T-helper 1 cell treated with Interleukin-12 subunit alpha and Interleukin-12 subunit beta and Interleukin-4 antibody, amounts not matched to agents 30 μg/mL and 1 μg/mL, for 36 hours (primary cell): ENCODE measurements at regions not wholly inside any gene's neighbourhood (a gene's known extent, or its start where the extent isn't known, plus 50 kb on each side); places are given as distances from the start of the nearest gene placed in this dataset.

ENCODE experiments used
- H3K27ac Mint-ChIP-seq: one replicate; pipeline ENCODE4 v1.8.0; 2021; ENCODE audit warnings: mild to moderate bottlenecking, mixed read lengths
- H3K27me3 Mint-ChIP-seq: one replicate; pipeline ENCODE4 v1.8.0; 2021; ENCODE audit warnings: low read depth, mixed read lengths
- H3K36me3 Mint-ChIP-seq: one replicate; pipeline ENCODE4 v1.8.0; 2021; ENCODE audit warnings: low read depth, mixed read lengths
- H3K4me1 Mint-ChIP-seq: one replicate; pipeline ENCODE4 v1.8.0; 2021; ENCODE audit warnings: low read depth, mixed read lengths
- H3K4me3 Mint-ChIP-seq: one replicate; pipeline ENCODE4 v1.8.0; 2021; ENCODE audit warnings: mild to moderate bottlenecking, moderate library complexity, mixed read lengths
- H3K9me3 Mint-ChIP-seq: one replicate; pipeline ENCODE4 v1.8.0; 2021; ENCODE audit warnings: mixed read lengths

DNA sequence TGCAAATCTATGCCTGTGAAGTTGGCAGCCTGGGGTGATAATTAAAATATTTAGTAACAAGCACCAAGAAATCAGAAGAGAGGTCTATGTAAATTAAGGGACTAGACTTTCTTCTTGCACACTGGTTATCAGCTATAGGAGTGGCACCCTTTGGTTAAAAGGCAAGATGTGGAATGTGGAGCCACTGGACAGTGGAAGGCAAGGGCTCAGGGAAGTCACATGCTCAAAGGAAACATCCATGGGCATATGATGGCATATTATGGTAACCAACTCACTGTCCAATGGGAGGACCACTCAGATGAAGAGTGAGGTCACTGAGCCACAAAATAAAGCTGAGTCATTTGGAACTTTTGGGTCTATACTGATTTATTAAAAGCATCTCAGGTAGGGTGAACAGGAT lies 165.6 kb upstream of the PRICKLE2 start:
- Mint-ChIP-seq H3K4me3 (no peak overlapping the region), H3K9me3 (no peaks in the 10 kb centered on the region), H3K27ac (no peak overlapping the region), H3K4me1 (no peaks in the 10 kb centered on the region), H3K27me3 (peaks cover 10% of the 10 kb centered on the region), H3K36me3 (no peaks in the 10 kb centered on the region)

GRCh38 chr3:64388886-64389285 lies 163.6 kb upstream of the PRICKLE2 start:
- Mint-ChIP-seq H3K36me3 (no peaks in the 10 kb centered on the region), H3K27me3 (peaks cover 14% of the 10 kb centered on the region), H3K9me3 (no peaks in the 10 kb centered on the region), H3K4me3 (no peak overlapping the region), H3K27ac (no peak overlapping the region), H3K4me1 (no peaks in the 10 kb centered on the region)

- Mint-ChIP-seq H3K4me1 (no peaks in the 10 kb centered on the region), H3K9me3 (no peaks in the 10 kb centered on the region), H3K36me3 (no peaks in the 10 kb centered on the region), H3K4me3 (no peak overlapping the region), H3K27me3 (peaks cover 14% of the 10 kb centered on the region), H3K27ac (no peak overlapping the region)
These were observed 162.4 kb upstream of the PRICKLE2 start for GRCh38 chr3:64387688-64388087.

DNA sequence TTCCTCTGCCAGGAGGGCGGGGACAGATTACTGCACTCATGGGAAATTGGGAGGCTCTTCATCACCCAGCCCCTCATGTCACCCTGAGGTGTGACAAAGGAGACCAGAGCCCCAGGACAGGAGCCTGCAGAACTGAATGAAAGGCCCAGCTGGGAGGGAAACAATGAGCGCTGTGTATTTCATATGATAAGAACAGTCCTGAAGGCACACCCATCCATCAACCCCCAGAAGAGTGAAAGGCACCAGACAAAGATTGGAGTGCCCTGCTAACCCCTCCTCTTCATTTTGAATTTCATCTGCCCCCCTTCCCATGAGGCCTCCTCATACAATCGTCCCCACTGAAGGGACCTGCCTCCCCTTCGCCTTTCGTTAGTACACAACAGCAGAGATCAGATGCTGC lies 160.0 kb upstream of the PRICKLE2 start:
- Mint-ChIP-seq H3K9me3 (no peaks in the 10 kb centered on the region), H3K27me3 (peaks cover 14% of the 10 kb centered on the region), H3K36me3 (no peaks in the 10 kb centered on the region), H3K4me3 (no peak overlapping the region), H3K27ac (no peak overlapping the region), H3K4me1 (no peaks in the 10 kb centered on the region)

DNA sequence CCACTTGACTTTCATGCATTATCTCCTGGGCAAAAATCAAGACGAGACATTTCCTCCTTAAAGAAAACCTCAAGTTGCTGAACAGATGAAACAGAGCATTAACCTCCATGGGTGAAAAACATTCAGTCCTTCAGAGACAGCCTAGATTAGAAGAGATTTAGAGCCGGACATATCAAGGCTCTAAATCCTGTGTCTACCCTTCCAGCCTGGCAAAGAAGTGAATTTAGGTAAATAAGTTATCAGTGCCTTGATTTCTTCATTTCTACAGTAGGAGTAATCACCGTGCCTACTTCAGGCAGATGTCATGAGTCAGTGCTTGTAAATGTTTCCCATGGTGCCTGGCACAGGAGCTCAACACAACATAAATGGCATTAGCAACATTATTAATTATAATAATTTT lies 159.3 kb upstream of the PRICKLE2 start:
- Mint-ChIP-seq H3K9me3 (no peaks in the 10 kb centered on the region), H3K36me3 (no peaks in the 10 kb centered on the region), H3K4me1 (no peaks in the 10 kb centered on the region)

GRCh38 chr3:64382153-64382552 lies 156.9 kb upstream of the PRICKLE2 start:
- H3K27me3 Mint-ChIP-seq, result peaks cover 4% of the 10 kb centered on the region
- H3K4me3 Mint-ChIP-seq, result no peak overlapping the region
- no peaks in the 10 kb centered on the region for H3K4me1 Mint-ChIP-seq
- H3K27ac Mint-ChIP-seq, result no peak overlapping the region
- H3K9me3 Mint-ChIP-seq, result no peaks in the 10 kb centered on the region
- H3K36me3 Mint-ChIP-seq, result no peaks in the 10 kb centered on the region

More for the DNA sequence above, 159.3 kb upstream of the PRICKLE2 start:
- Mint-ChIP-seq H3K4me3 (no peak overlapping the region), H3K27ac (no peak overlapping the region), H3K27me3 (peaks cover 14% of the 10 kb centered on the region)

DNA sequence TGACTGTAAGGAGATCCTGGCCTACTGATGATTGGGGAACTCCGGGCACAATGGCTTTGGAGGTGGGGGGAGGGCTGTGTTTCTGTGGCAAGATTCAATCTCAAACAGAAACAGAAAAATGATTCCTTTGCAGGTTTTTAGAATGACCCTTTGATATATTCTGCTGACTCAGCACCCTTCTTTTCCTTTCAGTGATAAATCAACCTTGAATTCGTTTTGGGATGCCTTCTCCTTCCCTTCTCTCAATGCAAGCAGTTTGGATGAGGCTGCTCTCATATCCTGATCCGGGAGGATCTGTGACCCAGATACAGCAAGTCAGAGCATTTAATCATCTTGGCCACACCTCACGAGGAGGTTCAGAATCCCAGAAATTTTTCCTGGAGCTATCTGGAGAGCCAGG lies 156.1 kb upstream of the PRICKLE2 start:
- H3K27ac Mint-ChIP-seq, result no peak overlapping the region
- H3K4me1 Mint-ChIP-seq, result no peaks in the 10 kb centered on the region
- peaks cover 4% of the 10 kb centered on the region for H3K27me3 Mint-ChIP-seq
- no peaks in the 10 kb centered on the region for H3K36me3 Mint-ChIP-seq
- no peak overlapping the region for H3K4me3 Mint-ChIP-seq
- H3K9me3 Mint-ChIP-seq, result no peaks in the 10 kb centered on the region

- H3K4me3 Mint-ChIP-seq, result no peak overlapping the region
- H3K9me3 Mint-ChIP-seq, result peaks cover 7% of the 10 kb centered on the region
- peaks cover 3% of the 10 kb centered on the region for H3K27me3 Mint-ChIP-seq
- H3K36me3 Mint-ChIP-seq, result no peaks in the 10 kb centered on the region
- no peaks in the 10 kb centered on the region for H3K4me1 Mint-ChIP-seq
- H3K27ac Mint-ChIP-seq, result no peak overlapping the region
These were observed 155.3 kb upstream of the PRICKLE2 start for GRCh38 chr3:64380546-64380945.

DNA sequence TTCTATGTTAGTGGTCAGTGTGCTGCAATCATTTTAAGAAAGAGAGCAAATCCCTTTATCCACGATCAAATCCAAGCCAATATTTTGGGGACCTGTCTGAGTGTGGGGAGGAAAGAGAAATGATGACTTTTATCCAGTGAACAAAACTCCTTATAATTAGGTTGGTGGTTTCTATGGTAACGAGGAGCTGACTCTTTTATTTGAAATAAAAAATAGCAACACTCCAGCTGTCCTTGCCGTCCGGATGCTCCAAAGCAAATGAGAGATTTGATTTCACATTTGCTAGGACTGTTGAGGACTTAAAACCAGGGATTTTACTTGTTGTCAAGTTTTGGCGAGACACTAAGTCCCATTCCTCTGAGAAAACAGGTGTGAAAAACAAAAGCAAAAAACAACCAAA lies 154.0 kb upstream of the PRICKLE2 start:
- Mint-ChIP-seq H3K36me3 (no peaks in the 10 kb centered on the region), H3K4me1 (no peaks in the 10 kb centered on the region), H3K27me3 (no peaks in the 10 kb centered on the region), H3K9me3 (peaks cover 9% of the 10 kb centered on the region), H3K27ac (no peak overlapping the region), H3K4me3 (no peak overlapping the region)

- Mint-ChIP-seq H3K4me3 (no peak overlapping the region), H3K27ac (no peak overlapping the region), H3K27me3 (no peaks in the 10 kb centered on the region), H3K36me3 (no peaks in the 10 kb centered on the region), H3K4me1 (no peaks in the 10 kb centered on the region), H3K9me3 (peaks cover 9% of the 10 kb centered on the region)
These were observed 152.7 kb upstream of the PRICKLE2 start for GRCh38 chr3:64377942-64378341.

GRCh38 chr3:64375737-64376136 lies 150.5 kb upstream of the PRICKLE2 start:
- peaks cover 9% of the 10 kb centered on the region for H3K9me3 Mint-ChIP-seq
- H3K36me3 Mint-ChIP-seq, result no peaks in the 10 kb centered on the region
- no peak overlapping the region for H3K27ac Mint-ChIP-seq
- H3K4me3 Mint-ChIP-seq, result no peak overlapping the region
- no peaks in the 10 kb centered on the region for H3K4me1 Mint-ChIP-seq
- H3K27me3 Mint-ChIP-seq, result no peaks in the 10 kb centered on the region

DNA sequence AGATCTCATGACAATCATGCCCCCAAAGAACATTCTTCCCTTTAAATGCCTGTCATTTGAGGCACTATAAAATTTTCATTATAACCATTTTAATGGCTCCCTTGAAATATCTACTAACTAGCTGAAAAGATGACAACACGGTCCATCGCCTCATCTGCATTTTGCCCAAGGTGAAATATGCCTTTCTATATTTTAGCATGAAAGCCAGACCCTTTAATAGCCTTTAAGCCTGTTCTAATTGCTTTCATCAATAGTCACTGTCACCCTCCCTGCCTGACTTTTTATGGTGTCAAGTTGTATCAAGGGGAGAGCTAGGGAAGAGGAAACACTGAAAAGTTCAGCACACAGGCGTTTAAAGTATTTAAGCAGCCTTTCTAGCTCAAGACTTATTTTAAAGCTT lies 144.1 kb upstream of the PRICKLE2 start:
- Mint-ChIP-seq H3K36me3 (no peaks in the 10 kb centered on the region), H3K4me1 (no peaks in the 10 kb centered on the region), H3K27me3 (peaks cover 7% of the 10 kb centered on the region), H3K4me3 (no peak overlapping the region), H3K9me3 (no peaks in the 10 kb centered on the region), H3K27ac (no peak overlapping the region)

DNA sequence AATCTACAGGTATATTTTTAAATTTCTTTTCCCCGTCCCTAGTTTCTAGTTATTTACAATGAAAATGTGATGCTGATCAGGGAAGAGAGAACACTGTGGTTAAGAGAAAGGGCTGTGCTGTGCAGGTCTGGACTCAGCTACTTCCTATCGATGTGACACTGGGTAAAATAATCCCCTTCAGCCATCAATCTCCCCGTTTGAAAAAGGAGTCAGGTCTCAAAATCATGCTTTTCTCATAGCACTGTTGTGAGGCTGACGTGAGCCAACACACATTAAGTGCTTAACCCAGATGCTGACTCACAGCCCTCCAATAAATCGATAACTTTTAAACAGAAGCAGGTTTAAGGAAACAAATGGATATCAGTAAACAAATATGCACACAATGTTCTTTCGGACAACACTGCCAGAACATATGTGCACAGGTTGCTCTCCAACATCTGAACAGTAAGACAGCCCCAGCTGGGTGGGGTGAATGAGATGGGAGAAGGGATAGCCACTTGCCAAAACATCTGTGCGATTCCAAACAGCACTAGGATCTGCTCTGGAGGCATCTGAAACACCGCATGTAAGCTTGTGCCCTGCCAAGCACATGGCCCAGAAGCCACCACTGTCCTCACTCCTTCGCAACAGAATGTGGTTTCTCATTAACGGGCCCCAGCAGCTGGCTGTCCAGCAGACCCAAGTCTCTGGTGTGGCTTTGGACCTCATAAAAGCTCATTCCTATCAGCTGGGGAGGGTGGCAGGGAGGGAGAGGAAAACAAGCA lies 143.2 kb upstream of the PRICKLE2 start:
- peaks cover 7% of the 10 kb centered on the region for H3K27me3 Mint-ChIP-seq
- H3K4me3 Mint-ChIP-seq, result no peak overlapping the region
- no peak overlapping the region for H3K27ac Mint-ChIP-seq
- H3K4me1 Mint-ChIP-seq, result no peaks in the 10 kb centered on the region
- no peaks in the 10 kb centered on the region for H3K36me3 Mint-ChIP-seq
- no peaks in the 10 kb centered on the region for H3K9me3 Mint-ChIP-seq

DNA sequence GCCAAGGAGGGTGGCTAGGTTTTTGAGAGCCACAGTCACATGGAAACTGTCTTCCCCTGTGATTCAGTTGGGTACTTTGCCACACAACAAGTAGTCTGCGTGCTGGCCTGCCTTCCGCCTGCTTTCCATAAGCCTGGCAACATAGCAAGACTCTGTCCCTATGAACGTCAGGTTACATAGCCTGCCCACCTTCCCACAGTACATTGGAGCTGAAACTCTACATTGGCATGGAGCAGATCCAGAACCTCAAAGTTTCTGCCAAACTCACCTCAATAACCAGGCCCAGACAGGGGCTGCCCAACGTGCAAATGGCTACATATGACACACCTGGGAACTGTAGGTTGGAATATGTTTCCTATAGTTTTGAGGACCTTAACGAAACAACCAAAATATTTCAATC lies 140.6 kb upstream of the PRICKLE2 start:
- peaks cover 12% of the 10 kb centered on the region for H3K27me3 Mint-ChIP-seq
- no peak overlapping the region for H3K4me3 Mint-ChIP-seq
- H3K36me3 Mint-ChIP-seq, result no peaks in the 10 kb centered on the region
- no peaks in the 10 kb centered on the region for H3K4me1 Mint-ChIP-seq
- no peaks in the 10 kb centered on the region for H3K9me3 Mint-ChIP-seq
- no peak overlapping the region for H3K27ac Mint-ChIP-seq

DNA sequence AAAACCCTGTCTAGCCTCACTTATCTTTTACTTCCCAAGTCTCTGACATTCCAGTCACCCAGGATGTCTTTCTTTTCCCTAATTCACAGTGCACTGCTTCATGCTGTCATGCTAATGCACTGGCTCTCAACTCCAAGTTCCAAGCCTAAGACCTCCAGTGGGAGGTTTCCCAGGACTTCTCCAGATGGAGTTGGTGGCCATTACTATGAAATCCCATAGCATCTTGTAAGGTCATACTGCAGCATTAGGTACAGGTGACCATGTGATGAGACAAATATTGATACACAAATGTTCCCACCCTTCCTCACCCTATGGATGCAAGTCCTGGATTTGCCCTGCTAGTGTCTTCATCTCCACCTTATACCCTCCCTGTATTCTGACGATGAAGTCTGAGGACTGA lies 138.6 kb upstream of the PRICKLE2 start:
- Mint-ChIP-seq H3K4me1 (no peaks in the 10 kb centered on the region), H3K4me3 (no peak overlapping the region), H3K36me3 (no peaks in the 10 kb centered on the region), H3K9me3 (no peaks in the 10 kb centered on the region), H3K27me3 (peaks cover 16% of the 10 kb centered on the region), H3K27ac (no peak overlapping the region)
